ENCODE measurements at regions not wholly inside any gene's neighbourhood (a gene's known extent, or its start where the extent isn't known, plus 50 kb on each side); places are given as distances from the start of the nearest gene placed in this dataset.

GRCh38 chr11:119934866-119935265 is 203.0 kb downstream of the TRIM29 start:
- H3K9ac ChIP-seq (ENCODE audit: insufficient read depth, low read length, poor library complexity, severe bottlenecking) = no peak overlapping the region
- H3K36me3 ChIP-seq (replicated peaks in 1 of 2; ENCODE audit: control insufficient read depth in 1 of 2, insufficient read depth in 2 of 2, low read length in 2 of 2) = no peaks in the 10 kb centered on the region
- no peaks in the 10 kb centered on the region for H3K9me3 ChIP-seq (replicated peaks in 1 of 2; ENCODE audit: control insufficient read depth in 1 of 2, insufficient read depth in 1 of 2, low read length in 2 of 2)
- Mint-ChIP-seq H3K9me3 (peaks cover 0 to 3% (median 0%) of the 10 kb centered on the region in 7 donors), H3K4me3 (no peak overlapping the region), H3K4me1 (peaks cover 2% of the 10 kb centered on the region), H3K27me3 (ENCODE audit: low read depth in 3 of 3) (peaks cover 2 to 16% (median 15%) of the 10 kb centered on the region in 3 donors), H3K36me3 (no peaks in the 10 kb centered on the region), H3K27ac (no peak overlapping the region)
- no peak overlapping the region for H3K4me2 ChIP-seq (replicated peaks; ENCODE audit: extremely low read depth, low read length, poor library complexity, severe bottlenecking)
- no peak overlapping the region for H3K4me3 ChIP-seq (replicated peaks in 1 of 3; ENCODE audit: low read depth in 2 of 3, low read length in 3 of 3)
- no peaks in the 10 kb centered on the region for H4K20me1 ChIP-seq (ENCODE audit: insufficient read depth, low read length)
- no peaks in the 10 kb centered on the region for H3K4me1 ChIP-seq (ENCODE audit: control insufficient read depth in 1 of 2, insufficient read depth in 2 of 2, low read length in 2 of 2)
- H3K27me3 ChIP-seq (ENCODE audit: control insufficient read depth in 2 of 2, insufficient read depth in 2 of 2, low read length in 2 of 2) = no peaks in the 10 kb centered on the region
- WGBS (ENCODE audit: insufficient coverage) = 78% methylated on average over 5 of the region's 5 CpGs
- intact Hi-C loops (cut with micrococcal nuclease) = no loop called here
- no peaks in the 10 kb centered on the region for H3K79me2 ChIP-seq (ENCODE audit: insufficient read depth, low read length)
- no peak for TF ChIP-seq CTCF (IDR thresholded peaks at IDR 0.05)
- no peak overlapping the region for H2AFZ ChIP-seq (ENCODE audit: insufficient read depth, low read depth, low read length, poor library complexity, severe bottlenecking)
- DNase-seq = no peak
- H3K27ac ChIP-seq (ENCODE audit: low read depth in 1 of 2, low read length in 2 of 2) = no peak overlapping the region

GRCh38 chr11:119934267-119934666 is 203.6 kb downstream of the TRIM29 start:
- WGBS (ENCODE audit: insufficient coverage) = 95% methylated on average over 4 of the region's 4 CpGs
- Histone ChIP-seq H2AFZ (ENCODE audit: insufficient read depth, low read depth, low read length, poor library complexity, severe bottlenecking) (no peak overlapping the region), H3K79me2 (ENCODE audit: insufficient read depth, low read length) (no peaks in the 10 kb centered on the region), H3K4me2 (replicated peaks; ENCODE audit: extremely low read depth, low read length, poor library complexity, severe bottlenecking) (no peak overlapping the region), H3K27me3 (ENCODE audit: control insufficient read depth in 2 of 2, insufficient read depth in 2 of 2, low read length in 2 of 2) (no peaks in the 10 kb centered on the region), H3K4me3 (replicated peaks in 1 of 3; ENCODE audit: low read depth in 2 of 3, low read length in 3 of 3) (no peak overlapping the region), H3K4me1 (ENCODE audit: control insufficient read depth in 1 of 2, insufficient read depth in 2 of 2, low read length in 2 of 2) (no peaks in the 10 kb centered on the region), H3K9me3 (replicated peaks in 1 of 2; ENCODE audit: control insufficient read depth in 1 of 2, insufficient read depth in 1 of 2, low read length in 2 of 2) (no peaks in the 10 kb centered on the region), H3K36me3 (replicated peaks in 1 of 2; ENCODE audit: control insufficient read depth in 1 of 2, insufficient read depth in 2 of 2, low read length in 2 of 2) (no peaks in the 10 kb centered on the region), H3K27ac (ENCODE audit: low read depth in 1 of 2, low read length in 2 of 2) (no peak overlapping the region), H3K9ac (ENCODE audit: insufficient read depth, low read length, poor library complexity, severe bottlenecking) (no peak overlapping the region), H4K20me1 (ENCODE audit: insufficient read depth, low read length) (no peaks in the 10 kb centered on the region)
- Mint-ChIP-seq H3K4me1 (peaks cover 2% of the 10 kb centered on the region), H3K27me3 (ENCODE audit: low read depth in 3 of 3) (peaks cover 2 to 16% (median 16%) of the 10 kb centered on the region in 3 donors), H3K4me3 (no peak overlapping the region), H3K36me3 (no peaks in the 10 kb centered on the region), H3K9me3 (peaks cover 0 to 3% (median 0%) of the 10 kb centered on the region in 7 donors), H3K27ac (no peak overlapping the region)
- intact Hi-C loops (cut with micrococcal nuclease) = no loop called here
- no peak for TF ChIP-seq CTCF (IDR thresholded peaks at IDR 0.05)
- DNase-seq = no peak
